Left colon (tissue), 2 donors: ENCODE measurements at regions not wholly inside any gene's neighbourhood (a gene's known extent, or its start where the extent isn't known, plus 50 kb on each side); places are given as distances from the start of the nearest gene placed in this dataset.

ENCODE experiments used
- ATAC-seq: fragments of 200-7000 bp; cut with Tn5 transposase; one replicate; pipeline ENCODE4 v1.9.1; 2020; ENCODE audit warnings: mild to moderate bottlenecking, moderate library complexity
- DNase-seq, 2 donors: peaks; one replicate each; pipeline ENCODE4 v3.0.0-alpha.2; 2020
- intact Hi-C, 2 donors: fragments of 100-400 bp; cut with DNase I in 1 of 2; cut with micrococcal nuclease in 1 of 2; formaldehyde crosslinking; loops; one replicate each; pipeline versions ENCODE4 v1.11.2 to v1.14.0; 2022; cut with DNase I, micrococcal nuclease
- donor health status: DM: no; HTN: no; CAD: no.
- donor health status: DM: yes; HTN: yes; CAD: no.

- intact Hi-C loops = no loop called here
- ATAC-seq = no peak
- DNase-seq = no peak
Measured at GRCh38 chr5:172571413-172571812, 69.7 kb upstream of the NEURL1B start.

DNA sequence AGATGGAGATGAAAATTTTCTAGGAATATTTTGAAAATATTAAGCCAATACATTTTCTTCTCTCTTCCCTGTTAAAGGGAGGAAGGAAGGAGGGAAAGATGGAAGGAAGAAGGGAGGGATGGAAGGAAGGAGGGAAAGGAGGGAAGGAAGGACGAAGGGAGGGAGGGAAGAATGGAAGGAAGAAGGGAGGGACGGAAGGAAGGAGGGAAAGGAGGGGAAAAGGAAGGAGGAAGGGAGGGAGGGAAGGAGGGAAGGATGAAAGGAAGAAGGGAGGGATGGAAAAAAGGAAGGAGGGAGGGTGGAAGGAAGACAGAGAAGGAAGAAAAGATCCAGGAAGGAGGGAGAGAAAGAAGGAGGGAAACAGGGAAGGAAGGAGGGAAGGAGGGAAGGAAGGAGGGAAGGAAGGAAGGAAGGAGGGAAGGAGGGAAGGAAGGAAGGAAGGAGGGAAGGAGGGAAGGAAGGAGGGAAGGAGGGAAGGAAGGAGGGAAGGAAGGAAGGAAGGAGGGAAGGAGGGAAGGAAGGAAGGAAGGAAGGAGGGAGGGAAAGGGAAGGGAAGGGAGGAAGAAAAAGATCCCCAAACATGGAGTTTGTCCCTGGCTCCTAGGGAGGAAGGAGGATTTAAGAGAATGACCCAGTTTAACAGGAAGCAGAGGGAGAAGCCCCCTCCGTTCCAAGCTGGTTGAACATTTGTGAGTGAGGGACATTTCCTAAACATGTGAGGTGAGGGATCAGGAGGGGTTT is 70.3 kb upstream of the NEURL1B start:
- ATAC-seq = no peak
- no peak for DNase-seq
- intact Hi-C loops = no loop called here

GRCh38 chr5:172569861-172570558 is 71.1 kb upstream of the NEURL1B start:
- intact Hi-C loops = loop anchor here in 1 of 2 donors (10.0 kb wide), 1 partner anchor 75 kb away; the partner anchor contains the start of gene NEURL1B
- DNase-seq (peak; percentile 53 to 62), ATAC-seq (peak; percentile 67)

DNA sequence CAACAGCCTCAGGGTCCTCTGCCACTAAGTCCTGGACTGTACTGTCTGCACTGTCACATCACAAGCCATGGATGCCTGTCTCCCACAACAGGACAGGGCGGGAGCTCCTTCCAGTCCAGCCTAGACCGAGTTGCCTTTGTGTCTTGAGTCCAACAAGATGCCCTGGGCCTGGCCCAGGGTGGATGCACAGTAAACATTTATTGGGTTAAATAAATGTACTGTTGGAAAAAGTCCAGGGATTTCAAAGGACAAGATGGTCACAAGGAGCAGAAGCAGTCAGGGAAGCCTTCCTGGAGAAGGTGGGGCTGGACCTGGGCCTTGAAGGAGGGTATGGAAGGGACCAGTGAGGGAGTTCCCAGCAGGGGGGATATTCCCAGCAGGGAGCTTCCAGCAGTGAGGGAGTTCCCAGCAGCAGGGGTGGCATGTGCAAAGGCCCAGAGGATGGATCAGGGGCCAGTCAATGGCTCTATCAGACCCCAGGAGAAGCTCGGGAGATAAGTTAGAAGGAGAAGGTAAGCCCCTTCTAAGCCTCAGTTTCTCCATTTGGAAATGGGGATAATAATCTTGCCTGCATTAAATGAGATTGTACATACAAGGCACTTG is 72.7 kb upstream of the NEURL1B start:
- DNase-seq (peak; percentile 53 to 73), ATAC-seq (peak; percentile 82)
- intact Hi-C loops = loop anchor here in 1 of 2 donors (10.0 kb wide), 1 partner anchor 76 kb away; the partner anchor contains the start of gene NEURL1B

DNA sequence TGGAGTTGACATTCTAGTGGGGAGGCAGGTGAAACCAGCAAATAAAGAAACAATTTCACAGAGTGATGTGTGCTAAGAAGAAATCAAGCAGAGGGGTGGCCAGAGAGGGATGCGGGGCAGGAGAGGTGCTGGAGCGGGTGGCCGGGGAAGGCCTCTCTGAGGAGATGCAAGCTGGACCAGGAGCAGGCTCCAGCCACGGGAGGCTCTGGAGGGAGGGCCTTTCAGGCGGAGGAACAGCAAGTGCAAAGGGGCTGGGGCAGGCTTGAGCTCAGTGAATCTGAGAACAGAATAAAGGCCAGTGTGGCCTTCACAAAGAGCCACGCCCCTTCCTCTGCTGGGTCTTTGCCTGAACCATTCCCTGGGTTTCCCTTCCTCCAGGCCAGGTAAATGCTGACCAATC is 73.2 kb upstream of the NEURL1B start:
- ATAC-seq = peak; percentile 19
- intact Hi-C loops = loop anchor here in 1 of 2 donors (10.0 kb wide), 1 partner anchor 77 kb away; the partner anchor contains the start of gene NEURL1B
- DNase-seq = peak in 1 of 2 donors; percentile 29

DNA sequence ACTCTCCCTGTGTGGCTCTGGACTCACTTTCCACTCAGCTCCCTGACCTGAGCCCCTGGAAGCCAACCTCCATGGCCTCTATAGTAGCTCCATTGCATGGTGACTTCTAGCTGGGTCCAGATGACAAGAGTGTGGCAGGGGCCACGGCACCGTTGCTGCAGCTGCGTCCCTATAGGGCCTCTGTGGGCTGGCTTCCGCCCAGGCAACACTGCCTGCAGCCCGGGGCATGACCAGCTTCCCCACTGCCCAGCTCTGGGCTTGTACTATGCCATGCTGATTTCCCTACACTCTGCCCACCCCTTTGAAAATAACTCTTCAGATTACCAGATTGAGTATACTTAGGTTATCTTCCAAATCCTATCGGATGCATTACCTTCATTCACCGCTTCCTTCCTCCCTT is 73.8 kb upstream of the NEURL1B start:
- DNase-seq = no peak
- intact Hi-C loops = loop anchor here in 1 of 2 donors (10.0 kb wide), 1 partner anchor 78 kb away; the partner anchor contains the start of gene NEURL1B
- ATAC-seq = no peak

DNA sequence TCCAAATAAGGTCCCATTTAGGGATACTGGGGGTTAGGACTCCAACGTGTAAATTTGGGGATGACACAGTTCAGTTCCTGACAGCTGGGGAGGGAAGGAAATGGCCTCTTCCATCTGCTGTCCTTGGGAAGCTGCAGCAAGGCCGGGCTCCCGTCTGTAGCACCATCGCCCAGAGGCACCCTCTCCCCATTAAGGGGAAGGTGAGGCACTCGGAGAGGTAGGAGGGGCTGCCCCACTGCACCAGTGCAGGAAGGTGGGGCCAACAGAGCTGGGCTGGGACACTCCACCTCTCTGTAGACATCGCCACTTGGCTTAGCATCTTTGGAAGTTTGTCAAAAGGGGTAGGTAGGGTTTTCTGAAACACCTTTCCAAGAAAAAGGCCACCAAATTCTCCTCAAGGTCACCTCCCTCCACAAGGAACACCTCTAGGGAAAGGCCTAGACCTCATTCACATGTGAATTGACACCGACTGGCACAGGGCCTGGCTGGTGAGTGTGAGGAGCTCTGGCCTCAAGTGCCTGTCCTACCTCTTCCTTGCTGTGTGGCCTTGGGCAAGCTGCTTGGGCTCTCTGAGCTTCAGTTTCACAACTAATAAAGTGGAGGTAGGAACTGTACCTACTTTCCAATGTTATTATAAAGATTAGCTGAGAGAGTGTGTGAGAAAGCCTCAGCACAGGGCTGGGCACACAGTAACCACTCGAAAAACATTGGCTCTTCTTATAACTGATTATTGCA is 75.0 kb upstream of the NEURL1B start:
- intact Hi-C loops = loop anchor here in 1 of 2 donors (10.0 kb wide), 1 partner anchor 79 kb away; the partner anchor contains the start of gene NEURL1B
- ATAC-seq = no peak
- DNase-seq = no peak

DNA sequence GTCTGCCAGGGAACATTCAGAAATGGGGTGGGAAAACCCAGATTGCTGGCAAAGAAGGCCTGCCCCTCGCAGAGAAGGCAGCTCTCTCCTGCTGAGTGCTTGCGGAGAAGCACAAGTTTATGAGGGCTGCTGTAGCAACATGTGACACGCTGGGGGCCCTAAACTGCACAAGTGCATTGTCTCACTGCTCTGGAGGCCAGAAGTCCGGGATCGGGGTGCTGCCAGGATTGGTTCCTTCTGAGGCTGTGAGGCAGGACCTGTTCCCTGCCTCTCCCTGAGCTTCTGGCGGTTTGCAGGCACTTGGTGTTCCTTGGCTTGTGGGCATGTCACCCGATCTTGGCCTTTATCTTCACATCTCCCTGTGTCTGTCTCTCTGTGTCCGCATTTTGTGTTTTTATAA is 75.6 kb upstream of the NEURL1B start:
- DNase-seq (peak; percentile 23 to 70), ATAC-seq (no peak)
- intact Hi-C loops = loop anchor here in 1 of 2 donors (10.0 kb wide), 1 partner anchor 79 kb away; the partner anchor contains the start of gene NEURL1B

DNA sequence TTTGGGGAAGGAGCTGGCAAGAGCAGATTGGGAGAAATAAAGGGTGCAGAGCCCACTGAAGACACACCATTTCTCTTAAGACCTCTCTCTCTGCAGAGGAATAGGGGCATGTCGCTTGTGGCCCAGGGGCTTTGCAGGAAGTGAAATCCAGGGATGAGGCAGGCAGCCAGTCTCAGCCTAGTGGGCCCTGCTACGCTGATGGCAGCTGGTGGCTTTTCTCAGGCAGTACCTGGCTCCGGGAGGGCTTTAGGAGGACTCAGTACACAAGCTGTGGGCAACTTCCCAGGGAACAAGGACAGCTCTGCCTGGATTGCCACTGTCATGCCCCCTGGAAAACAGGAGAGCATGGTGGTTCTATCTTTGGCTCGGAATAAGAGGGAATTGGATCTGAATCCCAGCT is 76.2 kb upstream of the NEURL1B start:
- intact Hi-C loops = loop anchor here in 1 of 2 donors (10.0 kb wide), 1 partner anchor 80 kb away; the partner anchor contains the start of gene NEURL1B
- ATAC-seq = no peak
- no peak for DNase-seq

- intact Hi-C loops = loop anchor here in 1 of 2 donors (10.0 kb wide), 1 partner anchor 81 kb away; the partner anchor contains the start of gene NEURL1B
- DNase-seq (peak in 1 of 2 donors; percentile 35), ATAC-seq (peak; percentile 60)
Measured at GRCh38 chr5:172564188-172564587, 76.9 kb upstream of the NEURL1B start.

GRCh38 chr5:172562443-172562842 is 78.6 kb upstream of the NEURL1B start:
- ATAC-seq (no peak), DNase-seq (no peak)
- intact Hi-C loops = loop anchor here in 1 of 2 donors (10.0 kb wide), 1 partner anchor 82 kb away; the partner anchor contains the start of gene NEURL1B

GRCh38 chr5:172561151-172561550 is 79.9 kb upstream of the NEURL1B start:
- intact Hi-C loops = loop anchor here in 1 of 2 donors (10.0 kb wide), 1 partner anchor 84 kb away; the partner anchor contains the start of gene NEURL1B
- ATAC-seq (no peak), DNase-seq (no peak)

GRCh38 chr5:172559004-172559932 is 81.8 kb upstream of the NEURL1B start:
- intact Hi-C loops = no loop called here
- peak; percentile 24 for ATAC-seq
- DNase-seq = peak; percentile 29 to 71

DNA sequence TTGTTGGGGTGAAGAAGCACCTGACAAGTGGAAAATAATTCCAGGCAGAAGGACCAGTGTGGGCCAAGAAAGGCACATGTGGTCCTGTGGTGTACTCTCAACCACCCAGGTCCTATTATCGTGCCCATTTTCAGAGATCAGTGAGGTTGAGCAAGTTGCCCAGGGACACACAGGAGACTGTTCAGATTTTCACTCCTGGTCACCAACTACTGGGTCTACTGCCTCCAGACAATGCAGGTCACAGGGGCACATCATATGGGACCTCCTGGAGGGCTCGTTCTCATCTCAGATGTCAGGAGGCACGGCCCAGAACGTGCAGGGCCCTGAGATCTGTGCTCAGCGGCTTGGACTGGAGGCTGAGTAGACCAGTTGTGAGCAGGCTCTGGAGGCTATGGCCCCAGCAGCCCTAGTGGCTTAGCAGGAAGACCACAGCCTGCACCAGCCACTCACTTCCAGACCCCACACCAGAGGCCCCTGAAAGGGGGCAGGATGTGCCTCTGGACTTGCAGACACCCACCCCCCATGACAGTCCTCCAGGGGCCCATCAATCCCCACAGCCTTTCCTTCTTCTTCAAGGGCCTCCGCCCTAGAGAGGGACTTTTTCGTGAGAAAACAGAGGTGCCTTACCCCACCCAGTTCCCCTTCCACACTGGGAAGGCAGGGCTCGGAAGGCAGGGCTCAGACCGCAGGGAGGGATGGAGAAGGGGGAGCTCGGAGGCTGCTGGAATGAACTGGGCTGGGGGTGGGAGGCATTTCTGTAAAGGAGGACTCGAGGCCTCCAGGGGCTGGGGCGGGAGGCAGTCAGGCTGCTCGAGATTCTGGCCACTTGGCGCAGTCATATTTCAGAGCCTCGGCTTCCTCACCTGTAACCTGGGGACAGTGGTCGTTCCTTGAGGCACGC is 82.7 kb upstream of the NEURL1B start:
- DNase-seq (no peak), ATAC-seq (no peak)
- intact Hi-C loops = no loop called here

DNA sequence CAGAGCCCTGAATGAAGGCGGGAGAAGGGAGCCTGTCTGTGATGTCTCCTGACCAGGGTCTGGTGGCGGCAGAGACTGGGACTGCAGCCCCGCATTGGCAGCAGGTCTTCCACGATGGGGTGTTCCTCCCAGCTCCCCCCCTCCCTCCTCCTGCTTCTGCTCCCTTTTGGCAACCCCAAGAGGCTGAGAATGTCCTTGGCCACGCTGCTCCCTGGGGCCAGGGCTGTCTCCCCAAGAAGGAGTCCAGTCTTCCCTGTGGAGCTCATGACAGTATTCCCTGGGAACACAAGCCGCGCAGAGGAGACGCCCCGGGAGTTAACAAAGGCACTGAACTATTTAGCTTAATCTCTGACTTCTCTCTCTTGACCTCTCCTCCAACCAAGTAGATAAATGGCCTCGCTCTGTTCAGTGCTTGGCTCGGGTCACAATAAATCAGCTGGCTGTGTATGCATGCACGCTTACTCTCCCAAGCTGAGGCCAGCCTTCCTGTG is 84.0 kb upstream of the NEURL1B start:
- DNase-seq (peak in 1 of 2 donors; percentile 77), ATAC-seq (peak; percentile 19)
- intact Hi-C loops = no loop called here

DNA sequence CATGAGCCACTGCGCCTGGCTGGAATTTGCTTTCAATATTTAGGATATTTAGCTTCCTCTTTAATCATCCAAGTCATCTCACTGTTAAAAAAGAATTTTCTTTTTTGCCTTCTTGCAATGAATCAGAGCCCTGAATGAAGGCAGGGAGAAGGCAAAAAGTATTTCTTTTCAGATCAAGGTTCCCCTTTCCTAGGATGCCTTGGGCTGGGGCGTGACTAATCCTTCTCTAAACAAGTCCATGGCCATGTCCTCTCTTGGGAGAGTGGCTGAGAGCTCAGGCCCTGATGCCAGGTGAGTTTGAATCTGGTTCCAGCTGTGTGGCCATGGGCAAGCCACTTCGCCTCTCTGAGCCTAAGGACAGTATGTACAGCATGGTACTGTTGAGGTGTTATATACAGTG is 84.8 kb upstream of the NEURL1B start:
- DNase-seq (no peak), ATAC-seq (no peak)
- intact Hi-C loops = no loop called here
